Endothelial cell (in vitro differentiated cells): ENCODE measurements at regions not wholly inside any gene's neighbourhood (a gene's known extent, or its start where the extent isn't known, plus 50 kb on each side); places are given as distances from the start of the nearest gene placed in this dataset.
A peak's percentile ranks its signal among the peaks of the same experiment; 100 is the strongest.

ENCODE experiments used
- DNase-seq: peaks from one replicate; pipeline ENCODE4 v3.0.0; 2021; ENCODE audit warnings: low spot score
- H3K27ac Mint-ChIP-seq: one replicate; pipeline ENCODE4 v1.8.0; 2021; ENCODE audit warnings: mixed read lengths, inconsistent platforms; ENCODE audit not compliant: unreplicated experiment
- H3K27me3 Mint-ChIP-seq: one replicate; pipeline ENCODE4 v1.8.0; 2021; ENCODE audit warnings: mild to moderate bottlenecking, moderate library complexity, mixed read lengths, inconsistent platforms; ENCODE audit not compliant: unreplicated experiment
- H3K36me3 Mint-ChIP-seq: one replicate; pipeline ENCODE4 v1.8.0; 2021; ENCODE audit warnings: mild to moderate bottlenecking, low read depth, mixed read lengths, inconsistent platforms; ENCODE audit not compliant: unreplicated experiment
- H3K4me1 Mint-ChIP-seq: one replicate; pipeline ENCODE4 v1.8.0; 2021; ENCODE audit warnings: mild to moderate bottlenecking, mixed read lengths, inconsistent platforms; ENCODE audit not compliant: unreplicated experiment
- H3K4me3 Mint-ChIP-seq: one replicate; pipeline ENCODE4 v1.8.0; 2021; ENCODE audit warnings: mild to moderate bottlenecking, mixed read lengths, inconsistent platforms; ENCODE audit not compliant: unreplicated experiment
- H3K9me3 Mint-ChIP-seq: one replicate; pipeline ENCODE4 v1.8.0; 2021; ENCODE audit warnings: mixed read lengths, inconsistent platforms; ENCODE audit not compliant: unreplicated experiment
- CTCF ChIP-seq: fragments of 200-600 bp; sonication (generic); IDR thresholded peaks from one replicate; pipeline ENCODE4 v1.5.0; 2021; ENCODE audit warnings: antibody characterized with exemption; ENCODE audit not compliant: unreplicated experiment

GRCh38 chr10:55410415-55410885, 609.4 kb upstream of the PCDH15 start:
- Mint-ChIP-seq H3K9me3 (no peaks in the 10 kb centered on the region), H3K36me3 (no peaks in the 10 kb centered on the region), H3K4me3 (no peak overlapping the region), H3K27ac (peak overlapping the region; percentile 50), H3K27me3 (no peaks in the 10 kb centered on the region), H3K4me1 (no peaks in the 10 kb centered on the region)
- TF ChIP-seq CTCF: no peak
- peak; percentile 38 for DNase-seq

GRCh38 chr10:55404094-55404493, 603.1 kb upstream of the PCDH15 start:
- Mint-ChIP-seq H3K4me3 (no peak overlapping the region), H3K9me3 (no peaks in the 10 kb centered on the region), H3K27me3 (peaks cover 2% of the 10 kb centered on the region), H3K36me3 (no peaks in the 10 kb centered on the region), H3K4me1 (no peaks in the 10 kb centered on the region), H3K27ac (no peak overlapping the region)
- no peak for TF ChIP-seq CTCF
- DNase-seq: no peak

- H3K4me3 Mint-ChIP-seq: no peak overlapping the region
- TF ChIP-seq CTCF: no peak
- no peaks in the 10 kb centered on the region for H3K9me3 Mint-ChIP-seq
- H3K36me3 Mint-ChIP-seq: no peaks in the 10 kb centered on the region
- H3K27ac Mint-ChIP-seq: no peak overlapping the region
- H3K27me3 Mint-ChIP-seq: peaks cover 2% of the 10 kb centered on the region
- no peaks in the 10 kb centered on the region for H3K4me1 Mint-ChIP-seq
- no peak for DNase-seq
These were observed 599.2 kb upstream of the PCDH15 start for GRCh38 chr10:55400075-55400849.

- Mint-ChIP-seq H3K27me3 (peaks cover 2% of the 10 kb centered on the region), H3K9me3 (no peaks in the 10 kb centered on the region), H3K27ac (no peak overlapping the region), H3K4me3 (no peak overlapping the region), H3K4me1 (no peaks in the 10 kb centered on the region), H3K36me3 (no peaks in the 10 kb centered on the region)
- no peak for TF ChIP-seq CTCF
- no peak for DNase-seq
These were observed 597.5 kb upstream of the PCDH15 start for GRCh38 chr10:55398497-55398882.

- Mint-ChIP-seq H3K4me3 (no peak overlapping the region), H3K4me1 (no peaks in the 10 kb centered on the region), H3K9me3 (no peaks in the 10 kb centered on the region), H3K27ac (no peak overlapping the region), H3K36me3 (no peaks in the 10 kb centered on the region), H3K27me3 (peaks cover 2% of the 10 kb centered on the region)
- TF ChIP-seq CTCF: no peak
- DNase-seq: no peak
These were observed 596.9 kb upstream of the PCDH15 start for GRCh38 chr10:55397777-55398496.
